ENCODE measurements at regions not wholly inside any gene's neighbourhood (a gene's known extent, or its start where the extent isn't known, plus 50 kb on each side); places are given as distances from the start of the nearest gene placed in this dataset.

- H3K27ac ChIP-seq (ENCODE audit: low read length), result no peak overlapping the region
Observed at GRCh38 chr10:59595593-59595992, 114.1 kb downstream of the SLC16A9 start.

GRCh38 chr10:59593768-59594167 is 115.9 kb downstream of the SLC16A9 start:
- no peak overlapping the region for H3K27ac ChIP-seq (ENCODE audit: low read length)
- H3K9ac ChIP-seq (ENCODE audit: low read length), result no peak overlapping the region
- H3K4me1 ChIP-seq (ENCODE audit: control insufficient read depth, low read depth, low read length), result no peaks in the 10 kb centered on the region
- H3K9me3 ChIP-seq (ENCODE audit: control insufficient read depth, low read depth, low read length), result no peaks in the 10 kb centered on the region
- H3K27me3 ChIP-seq (ENCODE audit: control insufficient read depth, insufficient read depth, low read length), result no peaks in the 10 kb centered on the region
- H3K36me3 ChIP-seq (ENCODE audit: control insufficient read depth, low read depth, low read length), result no peaks in the 10 kb centered on the region
- no peak overlapping the region for H3K4me3 ChIP-seq (ENCODE audit: low read length)

More at GRCh38 chr10:59595593-59595992, 114.1 kb downstream of the SLC16A9 start:
- Histone ChIP-seq H3K36me3 (ENCODE audit: control insufficient read depth, low read depth, low read length) (no peaks in the 10 kb centered on the region), H3K27me3 (ENCODE audit: control insufficient read depth, insufficient read depth, low read length) (no peaks in the 10 kb centered on the region), H3K4me1 (ENCODE audit: control insufficient read depth, low read depth, low read length) (no peaks in the 10 kb centered on the region), H3K9ac (ENCODE audit: low read length) (no peak overlapping the region), H3K9me3 (ENCODE audit: control insufficient read depth, low read depth, low read length) (no peaks in the 10 kb centered on the region), H3K4me3 (ENCODE audit: low read length) (no peak overlapping the region)

GRCh38 chr10:59589796-59590195 is 119.9 kb downstream of the SLC16A9 start:
- Histone ChIP-seq H3K27me3 (ENCODE audit: control insufficient read depth, insufficient read depth, low read length) (no peaks in the 10 kb centered on the region), H3K9me3 (ENCODE audit: control insufficient read depth, low read depth, low read length) (no peaks in the 10 kb centered on the region), H3K9ac (ENCODE audit: low read length) (no peak overlapping the region), H3K4me1 (ENCODE audit: control insufficient read depth, low read depth, low read length) (no peaks in the 10 kb centered on the region), H3K27ac (ENCODE audit: low read length) (no peak overlapping the region), H3K4me3 (ENCODE audit: low read length) (no peak overlapping the region), H3K36me3 (ENCODE audit: control insufficient read depth, low read depth, low read length) (no peaks in the 10 kb centered on the region)

- Histone ChIP-seq H3K4me1 (ENCODE audit: control insufficient read depth, low read depth, low read length) (no peaks in the 10 kb centered on the region), H3K27ac (ENCODE audit: low read length) (no peak overlapping the region), H3K4me3 (ENCODE audit: low read length) (no peak overlapping the region), H3K9ac (ENCODE audit: low read length) (no peak overlapping the region), H3K9me3 (ENCODE audit: control insufficient read depth, low read depth, low read length) (no peaks in the 10 kb centered on the region), H3K36me3 (ENCODE audit: control insufficient read depth, low read depth, low read length) (no peaks in the 10 kb centered on the region), H3K27me3 (ENCODE audit: control insufficient read depth, insufficient read depth, low read length) (no peaks in the 10 kb centered on the region)
Observed at GRCh38 chr10:59588791-59589190, 120.9 kb downstream of the SLC16A9 start.

- Histone ChIP-seq H3K4me1 (ENCODE audit: control insufficient read depth, low read depth, low read length) (no peaks in the 10 kb centered on the region), H3K27ac (ENCODE audit: low read length) (no peak overlapping the region), H3K9me3 (ENCODE audit: control insufficient read depth, low read depth, low read length) (no peaks in the 10 kb centered on the region), H3K36me3 (ENCODE audit: control insufficient read depth, low read depth, low read length) (no peaks in the 10 kb centered on the region), H3K4me3 (ENCODE audit: low read length) (no peak overlapping the region), H3K27me3 (ENCODE audit: control insufficient read depth, insufficient read depth, low read length) (no peaks in the 10 kb centered on the region), H3K9ac (ENCODE audit: low read length) (no peak overlapping the region)
Observed at GRCh38 chr10:59587756-59588140, 121.9 kb downstream of the SLC16A9 start.

GRCh38 chr10:59587083-59587755 is 122.4 kb downstream of the SLC16A9 start:
- Histone ChIP-seq H3K27ac (ENCODE audit: low read length) (no peak overlapping the region), H3K4me1 (ENCODE audit: control insufficient read depth, low read depth, low read length) (no peaks in the 10 kb centered on the region), H3K4me3 (ENCODE audit: low read length) (no peak overlapping the region), H3K9me3 (ENCODE audit: control insufficient read depth, low read depth, low read length) (no peaks in the 10 kb centered on the region), H3K36me3 (ENCODE audit: control insufficient read depth, low read depth, low read length) (no peaks in the 10 kb centered on the region), H3K27me3 (ENCODE audit: control insufficient read depth, insufficient read depth, low read length) (no peaks in the 10 kb centered on the region), H3K9ac (ENCODE audit: low read length) (no peak overlapping the region)

- Histone ChIP-seq H3K9me3 (ENCODE audit: control insufficient read depth, low read depth, low read length) (no peaks in the 10 kb centered on the region), H3K27ac (ENCODE audit: low read length) (no peak overlapping the region), H3K27me3 (ENCODE audit: control insufficient read depth, insufficient read depth, low read length) (no peaks in the 10 kb centered on the region), H3K36me3 (ENCODE audit: control insufficient read depth, low read depth, low read length) (no peaks in the 10 kb centered on the region), H3K4me3 (ENCODE audit: low read length) (no peak overlapping the region), H3K9ac (ENCODE audit: low read length) (no peak overlapping the region), H3K4me1 (ENCODE audit: control insufficient read depth, low read depth, low read length) (no peaks in the 10 kb centered on the region)
Observed at GRCh38 chr10:59586407-59586891, 123.2 kb downstream of the SLC16A9 start.

- Histone ChIP-seq H3K4me3 (ENCODE audit: low read length) (no peak overlapping the region), H3K4me1 (ENCODE audit: control insufficient read depth, low read depth, low read length) (no peaks in the 10 kb centered on the region), H3K27me3 (ENCODE audit: control insufficient read depth, insufficient read depth, low read length) (no peaks in the 10 kb centered on the region), H3K9ac (ENCODE audit: low read length) (no peak overlapping the region), H3K9me3 (ENCODE audit: control insufficient read depth, low read depth, low read length) (no peaks in the 10 kb centered on the region), H3K36me3 (ENCODE audit: control insufficient read depth, low read depth, low read length) (no peaks in the 10 kb centered on the region), H3K27ac (ENCODE audit: low read length) (no peak overlapping the region)
Observed at GRCh38 chr10:59585046-59585700, 124.5 kb downstream of the SLC16A9 start.

- Histone ChIP-seq H3K36me3 (ENCODE audit: control insufficient read depth, low read depth, low read length) (no peaks in the 10 kb centered on the region), H3K27ac (ENCODE audit: low read length) (no peak overlapping the region), H3K27me3 (ENCODE audit: control insufficient read depth, insufficient read depth, low read length) (no peaks in the 10 kb centered on the region), H3K9ac (ENCODE audit: low read length) (no peak overlapping the region), H3K4me1 (ENCODE audit: control insufficient read depth, low read depth, low read length) (no peaks in the 10 kb centered on the region), H3K4me3 (ENCODE audit: low read length) (no peak overlapping the region), H3K9me3 (ENCODE audit: control insufficient read depth, low read depth, low read length) (no peaks in the 10 kb centered on the region)
Observed at GRCh38 chr10:59582780-59583179, 126.9 kb downstream of the SLC16A9 start.

- H3K9ac ChIP-seq (ENCODE audit: low read length), result no peak overlapping the region
- H3K4me1 ChIP-seq (ENCODE audit: control insufficient read depth, low read depth, low read length), result no peaks in the 10 kb centered on the region
- no peaks in the 10 kb centered on the region for H3K9me3 ChIP-seq (ENCODE audit: control insufficient read depth, low read depth, low read length)
Observed at GRCh38 chr10:59582058-59582457, 127.6 kb downstream of the SLC16A9 start.

GRCh38 chr10:59580026-59580863 is 129.4 kb downstream of the SLC16A9 start:
- no peak overlapping the region for H3K27ac ChIP-seq (ENCODE audit: low read length)
- H3K9me3 ChIP-seq (ENCODE audit: control insufficient read depth, low read depth, low read length), result no peaks in the 10 kb centered on the region
- H3K4me3 ChIP-seq (ENCODE audit: low read length), result no peak overlapping the region
- H3K9ac ChIP-seq (ENCODE audit: low read length), result no peak overlapping the region
- no peaks in the 10 kb centered on the region for H3K4me1 ChIP-seq (ENCODE audit: control insufficient read depth, low read depth, low read length)
- H3K36me3 ChIP-seq (ENCODE audit: control insufficient read depth, low read depth, low read length), result no peaks in the 10 kb centered on the region
- no peaks in the 10 kb centered on the region for H3K27me3 ChIP-seq (ENCODE audit: control insufficient read depth, insufficient read depth, low read length)

More at GRCh38 chr10:59582058-59582457, 127.6 kb downstream of the SLC16A9 start:
- Histone ChIP-seq H3K36me3 (ENCODE audit: control insufficient read depth, low read depth, low read length) (no peaks in the 10 kb centered on the region), H3K27me3 (ENCODE audit: control insufficient read depth, insufficient read depth, low read length) (no peaks in the 10 kb centered on the region), H3K4me3 (ENCODE audit: low read length) (no peak overlapping the region), H3K27ac (ENCODE audit: low read length) (no peak overlapping the region)

Data from iPS-18a (cell line).